Uterus (tissue), 3 donors: ENCODE measurements at regions not wholly inside any gene's neighbourhood (a gene's known extent, or its start where the extent isn't known, plus 50 kb on each side); places are given as distances from the start of the nearest gene placed in this dataset.

ENCODE experiments used
- DNase-seq, 2 donors: peaks; one replicate each; pipeline ENCODE4 v3.0.0-alpha.2; 2019 to 2020
- H3K27ac ChIP-seq, 2 donors: fragments of 200-600 bp; sonication (generic); 1 replicate in 1 of 2; 2 replicates in 1 of 2; pipeline ENCODE4 v1.5.1; 2016 to 2018
- H3K27me3 ChIP-seq, 2 donors: fragments of 200-600 bp; sonication (generic); one replicate each; pipeline ENCODE4 v1.5.1; 2018 to 2019; ENCODE audit warnings: control low read depth in 1 of 2
- H3K36me3 ChIP-seq, 2 donors: fragments of 200-600 bp; sonication (generic); one replicate each; pipeline ENCODE4 v1.5.1; 2019; ENCODE audit warnings: control low read depth in 1 of 2
- H3K4me1 ChIP-seq, 2 donors: fragments of 200-600 bp; sonication (generic); one replicate each; pipeline ENCODE4 v1.5.1; 2018 to 2019; ENCODE audit warnings: control low read depth in 1 of 2
- H3K4me3 ChIP-seq, 2 donors: fragments of 200-600 bp; sonication (generic); 1 replicate in 1 of 2; 2 replicates in 1 of 2; pipeline ENCODE4 v1.5.1; 2018 to 2019; ENCODE audit warnings: mild to moderate bottlenecking in 1 of 2
- H3K9me3 ChIP-seq, 2 donors: fragments of 200-600 bp; sonication (generic); one replicate each; pipeline ENCODE4 v1.5.1; 2019; ENCODE audit warnings: control low read depth in 1 of 2
- CTCF ChIP-seq, 4 experiments: fragments of 200-600 bp in 2 of 4; fragments of 450-650 bp in 2 of 4; sonication (generic) in 2 of 4; IDR thresholded peaks; one replicate each; pipeline ENCODE4 v1.5.1; 2016 to 2019; ENCODE audit warnings: antibody characterized with exemption in 4 of 4, mild to moderate bottlenecking in 2 of 4, moderate library complexity in 1 of 4
- POLR2A ChIP-seq, 2 donors: fragments of 450-650 bp; IDR thresholded peaks; one replicate each; pipeline ENCODE4 v1.6.1; 2016; ENCODE audit warnings: antibody characterized with exemption in 2 of 2, mild to moderate bottlenecking in 1 of 2, moderate library complexity in 1 of 2
- intact Hi-C: fragments of 100-400 bp; cut with DNase I; formaldehyde crosslinking; loops from one replicate; pipeline ENCODE4 v1.15.1; 2023; ENCODE audit warnings: low total_unique reads
- donor health status: DM: yes; HTN: yes; CAD: no.

- Histone ChIP-seq H3K27me3 (no peaks in the 10 kb centered on the region), H3K4me3 (no peak overlapping the region), H3K36me3 (no peaks in the 10 kb centered on the region), H3K9me3 (no peaks in the 10 kb centered on the region), H3K27ac (no peak overlapping the region), H3K4me1 (no peaks in the 10 kb centered on the region)
- intact Hi-C loops, result no loop called here
- TF ChIP-seq CTCF (IDR thresholded peaks at IDR 0.05), result no peak
- no peak for TF ChIP-seq POLR2A (IDR thresholded peaks at IDR 0.05)
- no peak for DNase-seq
These were observed 173.2 kb upstream of the ELL2 start for GRCh38 chr5:96134886-96135285.

- Histone ChIP-seq H3K9me3 (no peaks in the 10 kb centered on the region), H3K27me3 (no peaks in the 10 kb centered on the region), H3K27ac (no peak overlapping the region), H3K36me3 (no peaks in the 10 kb centered on the region), H3K4me1 (no peaks in the 10 kb centered on the region), H3K4me3 (no peak overlapping the region)
- intact Hi-C loops, result no loop called here
- no peak for DNase-seq
- no peak for TF ChIP-seq POLR2A (IDR thresholded peaks at IDR 0.05)
- TF ChIP-seq CTCF (IDR thresholded peaks at IDR 0.05), result no peak
These were observed 171.9 kb upstream of the ELL2 start for GRCh38 chr5:96133341-96134079.

GRCh38 chr5:96129276-96129675, 167.6 kb upstream of the ELL2 start:
- no peaks in the 10 kb centered on the region for H3K36me3 ChIP-seq
- no peaks in the 10 kb centered on the region for H3K9me3 ChIP-seq
- intact Hi-C loops, result no loop called here
- TF ChIP-seq POLR2A (IDR thresholded peaks at IDR 0.05), result no peak
- TF ChIP-seq CTCF (IDR thresholded peaks at IDR 0.05), result no peak
- H3K27me3 ChIP-seq, result no peaks in the 10 kb centered on the region
- H3K27ac ChIP-seq, result no peak overlapping the region
- H3K4me1 ChIP-seq, result no peaks in the 10 kb centered on the region
- no peak overlapping the region for H3K4me3 ChIP-seq
- DNase-seq, result no peak

- Histone ChIP-seq H3K27ac (no peak overlapping the region), H3K36me3 (no peaks in the 10 kb centered on the region), H3K27me3 (no peaks in the 10 kb centered on the region), H3K9me3 (no peaks in the 10 kb centered on the region), H3K4me3 (no peak overlapping the region), H3K4me1 (no peaks in the 10 kb centered on the region)
- TF ChIP-seq CTCF (IDR thresholded peaks at IDR 0.05) (no peak), POLR2A (IDR thresholded peaks at IDR 0.05) (no peak)
- DNase-seq, result no peak
- intact Hi-C loops, result no loop called here
These were observed 166.7 kb upstream of the ELL2 start for GRCh38 chr5:96128204-96128864.

- Histone ChIP-seq H3K4me3 (no peak overlapping the region), H3K4me1 (no peaks in the 10 kb centered on the region), H3K27ac (no peak overlapping the region), H3K36me3 (no peaks in the 10 kb centered on the region), H3K9me3 (no peaks in the 10 kb centered on the region), H3K27me3 (no peaks in the 10 kb centered on the region)
- intact Hi-C loops, result no loop called here
- no peak for TF ChIP-seq CTCF (IDR thresholded peaks at IDR 0.05)
- no peak for DNase-seq
These were observed 165.9 kb upstream of the ELL2 start for GRCh38 chr5:96127538-96127937.
